K562 (cell line): ENCODE measurements at regions not wholly inside any gene's neighbourhood (a gene's known extent, or its start where the extent isn't known, plus 50 kb on each side); places are given as distances from the start of the nearest gene placed in this dataset.

Experiments used
- ATAC-seq: fragments of 200-7000 bp; cut with Tn5 transposase; 3 replicates; pipeline ENCODE4 v1.9.1; 2020; ENCODE audit warnings: moderate library complexity
- BruUV-seq: library from RNA; stranded (reverse); fragments of 400-500 nt; replicated peaks from 2 replicates; lab custom pipeline; 2021; lab: Mats Ljungman, UMichigan
- CTCF ChIA-PET: fragments of 300-600 bp; formaldehyde crosslinking; extraction: SDS; loops from one replicate; lab custom pipeline; 2021; ENCODE audit warnings: low intra/inter-chr PET ratio; lab: Yijun Ruan, JAX
- POLR2A ChIA-PET: fragments of 300-600, 350-650 bp; sonication (Branson Sonifier 250); formaldehyde crosslinking; extraction: SDS; loops from one replicate; lab custom pipeline; 2021; ENCODE audit warnings: antibody characterized with exemption, inconsistent platforms; lab: Yijun Ruan, JAX
- DNase-seq, 4 experiments: peaks; one replicate each; pipeline versions ENCODE4 v3.0.0 to v3.0.0-alpha.2; 2011 to 2018; ENCODE audit warnings: low spot score in 3 of 4, mixed read lengths in 3 of 4; ENCODE audit errors: extremely low read depth in 1 of 4
- FAIRE-seq: peaks from 2 replicates; lab custom pipeline; 2011; peaks lifted over from hg19 to GRCh38; lab: Jason Lieb, UNC
- H2AFZ ChIP-seq: 2 replicates; pipeline ENCODE4 v1.6.0; 2011; ENCODE audit warnings: low read depth, low read length, control low read depth, inconsistent platforms
- H3K27ac ChIP-seq: fragments of 200-600 bp; 3 replicates; pipeline ENCODE4 v1.8.0; 2011; ENCODE audit warnings: low read depth, mild to moderate bottlenecking, control low read depth, inconsistent platforms, low read length, moderate library complexity, mixed read lengths; ENCODE audit errors: extremely low read depth
- H3K27me3 ChIP-seq, 2 experiments: fragments of 300-600 bp in 1 of 2; 2 replicates in 1 of 2; 3 replicates in 1 of 2; pipeline versions ENCODE4 v1.6.0 to v1.8.0; 2011; ENCODE audit warnings: inconsistent platforms in 2 of 2, low read length in 2 of 2, mild to moderate bottlenecking in 1 of 2, mixed read lengths in 1 of 2, moderate library complexity in 1 of 2; ENCODE audit not compliant: control insufficient read depth in 2 of 2, insufficient read depth in 2 of 2
- H3K36me3 ChIP-seq: fragments of 300-600 bp; 3 replicates; pipeline ENCODE4 v1.8.0; 2011; ENCODE audit warnings: mild to moderate bottlenecking, low read length, inconsistent platforms; ENCODE audit not compliant: control insufficient read depth, insufficient read depth
- H3K4me1 ChIP-seq, 2 experiments: fragments of 200-600 bp in 1 of 2; replicated peaks in 1 of 2; 2 replicates in 1 of 2; 3 replicates in 1 of 2; pipeline versions ENCODE4 v1.5.1 to v1.8.0; 2011; ENCODE audit warnings: inconsistent platforms in 2 of 2, low read length in 2 of 2, mild to moderate bottlenecking in 1 of 2, mixed read lengths in 1 of 2, moderate library complexity in 1 of 2; ENCODE audit not compliant: control insufficient read depth in 2 of 2, insufficient read depth in 2 of 2
- H3K4me2 ChIP-seq: 2 replicates; pipeline ENCODE4 v1.6.1; 2011; ENCODE audit warnings: low read length, control low read depth, inconsistent platforms, mixed read lengths; ENCODE audit not compliant: insufficient read depth
- H3K4me3 ChIP-seq: fragments of 200-600 bp; sonication (generic), shearing (Covaris generic); 2 replicates; pipeline ENCODE4 v1.5.1; 2016; ENCODE audit warnings: control low read depth, inconsistent platforms
- H3K79me2 ChIP-seq: fragments of 200-600 bp; 3 replicates; pipeline ENCODE4 v1.8.0; 2011; ENCODE audit warnings: low read length, inconsistent platforms; ENCODE audit not compliant: control insufficient read depth, insufficient read depth
- H3K9ac ChIP-seq, 2 experiments: 2 replicates each; pipeline versions ENCODE4 v1.6.0 to v1.6.1; 2011; ENCODE audit warnings: low read depth in 2 of 2, low read length in 2 of 2, control low read depth in 1 of 2, inconsistent platforms in 1 of 2, mild to moderate bottlenecking in 1 of 2, mixed read lengths in 1 of 2; ENCODE audit not compliant: insufficient read depth in 1 of 2
- H3K9me1 ChIP-seq: one replicate; pipeline ENCODE4 v1.6.0; 2011; ENCODE audit warnings: inconsistent platforms, mild to moderate bottlenecking, low read length, moderate library complexity; ENCODE audit not compliant: control insufficient read depth, insufficient read depth
- H3K9me3 ChIP-seq: replicated peaks from 2 replicates; pipeline ENCODE4 v1.5.1; 2011; ENCODE audit warnings: low read depth, low read length, inconsistent platforms; ENCODE audit not compliant: control insufficient read depth, insufficient read depth
- H4K20me1 ChIP-seq: replicated peaks from 2 replicates; pipeline ENCODE4 v1.6.1; 2011; ENCODE audit warnings: low read length, inconsistent platforms, mixed read lengths; ENCODE audit not compliant: control insufficient read depth, insufficient read depth
- CEBPG ChIP-seq, 3 experiments: fragments of 200-800 bp in 1 of 3; sonication (Bioruptor generic) in 1 of 3; sonication (generic) in 1 of 3; formaldehyde crosslinking in 1 of 3; IDR thresholded peaks in 2 of 3; conservative IDR thresholded peaks in 1 of 3; 2 replicates each; pipeline versions ENCODE4 v1.6.1 to v1.8.0; 2016 to 2022; ENCODE audit warnings: missing compliant biosample characterization in 2 of 3, missing genetic modification characterization in 2 of 3, mild to moderate bottlenecking in 1 of 3, missing genetic modification reagents in 1 of 3
- CHD2 ChIP-seq: IDR thresholded peaks from 2 replicates; pipeline ENCODE4 v1.6.1; 2011; ENCODE audit warnings: low read depth, low read length
- CHD4 ChIP-seq: fragments of 200-600 bp; sonication (generic); IDR thresholded peaks from 3 replicates; pipeline ENCODE4 v1.6.1; 2012; ENCODE audit warnings: low read depth, mild to moderate bottlenecking, mixed read lengths, low read length, inconsistent platforms; ENCODE audit not compliant: insufficient read depth, insufficient replicate concordance, poor library complexity, severe bottlenecking
- E2F4 ChIP-seq: sonication (generic); formaldehyde crosslinking; IDR thresholded peaks from 2 replicates; pipeline ENCODE4 v1.8.0; 2022; ENCODE audit warnings: mild to moderate bottlenecking, low read depth, missing genetic modification reagents
- HINFP ChIP-seq: fragments of 450-650 bp; conservative IDR thresholded peaks from 2 replicates; pipeline ENCODE4 v1.6.1; 2016; ENCODE audit warnings: missing genetic modification characterization, low read depth, mild to moderate bottlenecking, control low read depth, missing compliant biosample characterization
- PCBP2 ChIP-seq: fragments of 200-400 bp; formaldehyde crosslinking; IDR thresholded peaks from 2 replicates; pipeline ENCODE4 v1.6.1; 2018; ENCODE audit warnings: low read length, low read depth, mild to moderate bottlenecking, moderate library complexity; ENCODE audit not compliant: poor library complexity, severe bottlenecking
- SREBF1 ChIP-seq: fragments of 150-350 bp; IDR thresholded peaks from 2 replicates; pipeline ENCODE4 v1.6.1; 2014; ENCODE audit warnings: antibody characterized with exemption, low read depth, low read length, borderline replicate concordance
- SREBF2 ChIP-seq: sonication (generic); formaldehyde crosslinking; IDR thresholded peaks from 2 replicates; pipeline ENCODE4 v1.4.0; 2020; ENCODE audit warnings: mild to moderate bottlenecking, missing genetic modification reagents
- YY1 ChIP-seq, 3 experiments: IDR thresholded peaks; 2 replicates each; pipeline ENCODE4 v1.6.1; 2011; ENCODE audit warnings: low read length in 2 of 3, mild to moderate bottlenecking in 2 of 3, moderate library complexity in 2 of 3, borderline replicate concordance in 1 of 3, control low read depth in 1 of 3, low read depth in 1 of 3; ENCODE audit not compliant: insufficient read depth in 3 of 3, insufficient replicate concordance in 2 of 3, control insufficient read depth in 1 of 3, insufficient read length in 1 of 3; ENCODE audit errors: extremely low read depth in 1 of 3
- ZEB2 ChIP-seq: fragments of 450-650 bp; IDR thresholded peaks from 2 replicates; pipeline ENCODE4 v1.6.1; 2016
- ZNF436 ChIP-seq: fragments of 250-450, 450-650 bp; sonication (Bioruptor Pico); formaldehyde crosslinking; IDR thresholded peaks from 2 replicates; pipeline ENCODE4 v1.7.0; 2020; ENCODE audit warnings: mild to moderate bottlenecking
- ZNF551 ChIP-seq: fragments of 250-450 bp; sonication (Bioruptor Pico); IDR thresholded peaks from 2 replicates; pipeline ENCODE4 v1.5.0; 2021; ENCODE audit warnings: mild to moderate bottlenecking, moderate library complexity
- WGBS: fragments of 100-300 bp; shearing (Covaris generic); methylation state at CpG from one replicate; pipeline ENCODE4 v1.1.6; 2016; ENCODE audit warnings: low coverage, mixed read lengths; ENCODE audit not compliant: insufficient coverage; ENCODE audit errors: missing lambda C conversion rate; 5-methylcytosine and 5-hydroxymethylcytosine counted together
- in situ Hi-C: fragments of 300-500 bp; cut with MboI; formaldehyde crosslinking; loops from 4 replicates; pipeline ENCODE4 v1.15.0; 2018; ENCODE audit warnings: inconsistent platforms, mixed read lengths
- intact Hi-C: fragments of 100-400 bp; cut with micrococcal nuclease; formaldehyde crosslinking; loops from 2 replicates; pipeline ENCODE4 v1.14.2; 2022

GRCh38 chr16:64507240-64508024 lies 614.4 kb downstream of the CDH11 start:
- intact Hi-C loops = no loop called here
- 7% methylated on average over 1 of the region's 2 CpGs for WGBS

GRCh38 chr16:64499211-64499610 lies 622.7 kb downstream of the CDH11 start:
- ChIA-PET CTCF (no interaction called here), POLR2A (no interaction called here)
- 0% methylated on average over 1 of the region's 1 CpG for WGBS
- Histone ChIP-seq H3K4me2 (no peak overlapping the region), H3K4me3 (no peak overlapping the region), H3K36me3 (no peaks in the 10 kb centered on the region), H3K9me1 (no peaks in the 10 kb centered on the region), H3K27me3 (no peaks in the 10 kb centered on the region), H2AFZ (no peak overlapping the region), H3K79me2 (no peaks in the 10 kb centered on the region), H3K27ac (no peak overlapping the region), H4K20me1 (no peaks in the 10 kb centered on the region), H3K9ac (no peak overlapping the region), H3K9me3 (no peaks in the 10 kb centered on the region), H3K4me1 (no peaks in the 10 kb centered on the region)
- intact Hi-C loops = no loop called here
- DNase-seq (no peak), FAIRE-seq (no peak), ATAC-seq (no peak)
- in situ Hi-C loops = no loop called here
- BruUV-seq = no TSS peak
- no peak for TF ChIP-seq CHD2
- no peak for TF ChIP-seq ZEB2
- no peak for TF ChIP-seq HINFP (tag)
- no peak for TF ChIP-seq CEBPG (CRISPR knock-in tag; IDR thresholded peaks at IDR 0.05)
- TF ChIP-seq CEBPG (tag; conservative IDR thresholded peaks at IDR 0.05 in 1 of 2, IDR thresholded peaks at IDR 0.05 in 1 of 2) = no peak
- TF ChIP-seq YY1 (IDR thresholded peaks at IDR 0.05; ENCODE audit: borderline replicate concordance in 1 of 3, control insufficient read depth in 1 of 3, extremely low read depth in 1 of 3, insufficient read depth in 3 of 3, insufficient read length in 1 of 3, insufficient replicate concordance in 2 of 3, low read depth in 1 of 3, low read length in 2 of 3) = no peak
- TF ChIP-seq ZNF436 = no peak
- no peak for TF ChIP-seq SREBF1
- no peak for TF ChIP-seq SREBF2 (CRISPR knock-in tag)
- no peak for TF ChIP-seq E2F4 (CRISPR knock-in tag)

More at GRCh38 chr16:64507240-64508024, 614.4 kb downstream of the CDH11 start:
- Histone ChIP-seq H3K4me2 (no peak overlapping the region), H3K4me3 (no peak overlapping the region)
- no TSS peak for BruUV-seq
- TF ChIP-seq PCBP2 (no peak), ZNF551 (no peak), CHD4 (no peak)
- TF ChIP-seq, all 486 proteins: peak for 0
- H3K9me3 ChIP-seq = 0 out of 2 replicates have a peak, but pooled peaks cover 3% of the 10 kb centered on the region
- FAIRE-seq (no peak), ATAC-seq (no peak), DNase-seq (no peak)
- no peaks in the 10 kb centered on the region for H4K20me1 ChIP-seq
- ChIA-PET CTCF (no interaction called here), POLR2A (no interaction called here)
- no peaks in the 10 kb centered on the region for H3K4me1 ChIP-seq
- H3K9ac ChIP-seq = no peak overlapping the region
- no peaks in the 10 kb centered on the region for H3K36me3 ChIP-seq
- no peaks in the 10 kb centered on the region for H3K27me3 ChIP-seq
- H2AFZ ChIP-seq = no peak overlapping the region
- in situ Hi-C loops = no loop called here
- H3K27ac ChIP-seq = no peak overlapping the region
- H3K79me2 ChIP-seq = no peaks in the 10 kb centered on the region
- no peaks in the 10 kb centered on the region for H3K9me1 ChIP-seq
